ENCODE measurements at regions not wholly inside any gene's neighbourhood (a gene's known extent, or its start where the extent isn't known, plus 50 kb on each side); places are given as distances from the start of the nearest gene placed in this dataset.

- Histone ChIP-seq H3K27ac (ENCODE audit: low read length in 2 of 2) (no peak overlapping the region), H2AFZ (ENCODE audit: insufficient read depth, low read depth, low read length, poor library complexity, severe bottlenecking) (no peak overlapping the region), H3K27me3 (replicated peaks in 1 of 4; ENCODE audit: control extremely low read depth in 1 of 4, control insufficient read depth in 3 of 4, insufficient read depth in 4 of 4, low read length in 3 of 4) (no peaks in the 10 kb centered on the region), H4K20me1 (ENCODE audit: control insufficient read depth, insufficient read depth, low read length, poor library complexity, severe bottlenecking) (no peaks in the 10 kb centered on the region), H3K9me3 (ENCODE audit: control extremely low read depth in 1 of 3, control insufficient read depth in 2 of 3, insufficient read depth in 1 of 3, low read length in 2 of 3) (no peaks in the 10 kb centered on the region), H3K9ac (ENCODE audit: low read length) (no peak overlapping the region), H3K36me3 (replicated peaks in 1 of 2; ENCODE audit: control extremely low read depth in 1 of 2, control insufficient read depth in 1 of 2, extremely low read depth in 1 of 2, insufficient read depth in 2 of 2, low read length in 1 of 2) (no peaks in the 10 kb centered on the region), H3K79me2 (ENCODE audit: control insufficient read depth, insufficient read depth, low read length) (no peaks in the 10 kb centered on the region), H3K4me1 (ENCODE audit: control insufficient read depth in 2 of 2, insufficient read depth in 2 of 2, low read length in 2 of 2) (peaks cover 5 to 8% of the 10 kb centered on the region in 2 donors), H3K4me3 (ENCODE audit: control extremely low read depth in 1 of 5, extremely low read depth in 1 of 5, insufficient read depth in 1 of 5, low read depth in 2 of 5, low read length in 4 of 5) (no peak overlapping the region), H3K4me2 (replicated peaks; ENCODE audit: low read depth, low read length, poor library complexity, severe bottlenecking) (no peak overlapping the region)
- ChIA-PET POLR2A (no interaction called here), CTCF (interaction anchor here (1.2 kb wide), 2 partner anchors 9 to 196 kb away, joined by 3 read pairs; no protein-coding TSS in a partner anchor)
- Mint-ChIP-seq H3K27ac (no peak overlapping the region), H3K4me1 (peaks cover 30% of the 10 kb centered on the region), H3K27me3 (peaks cover 4% of the 10 kb centered on the region), H3K4me3 (no peak overlapping the region), H3K9me3 (ENCODE audit: insufficient read depth) (no peaks in the 10 kb centered on the region)
- WGBS (ENCODE audit: insufficient coverage) = no CpG with 5 or more reads among the region's 3 CpGs
- intact Hi-C loops (cut with micrococcal nuclease) = loop anchor here (10.0 kb wide), 1 partner anchor 174 kb away; the partner anchor contains the start of gene KLF7
- no peak for DNase-seq
- no peak for TF ChIP-seq EZH2 (IDR thresholded peaks at IDR 0.05; ENCODE audit: borderline replicate concordance, insufficient read depth, low read depth, low read length, poor library complexity, severe bottlenecking)
- TF ChIP-seq, protein P1, sequence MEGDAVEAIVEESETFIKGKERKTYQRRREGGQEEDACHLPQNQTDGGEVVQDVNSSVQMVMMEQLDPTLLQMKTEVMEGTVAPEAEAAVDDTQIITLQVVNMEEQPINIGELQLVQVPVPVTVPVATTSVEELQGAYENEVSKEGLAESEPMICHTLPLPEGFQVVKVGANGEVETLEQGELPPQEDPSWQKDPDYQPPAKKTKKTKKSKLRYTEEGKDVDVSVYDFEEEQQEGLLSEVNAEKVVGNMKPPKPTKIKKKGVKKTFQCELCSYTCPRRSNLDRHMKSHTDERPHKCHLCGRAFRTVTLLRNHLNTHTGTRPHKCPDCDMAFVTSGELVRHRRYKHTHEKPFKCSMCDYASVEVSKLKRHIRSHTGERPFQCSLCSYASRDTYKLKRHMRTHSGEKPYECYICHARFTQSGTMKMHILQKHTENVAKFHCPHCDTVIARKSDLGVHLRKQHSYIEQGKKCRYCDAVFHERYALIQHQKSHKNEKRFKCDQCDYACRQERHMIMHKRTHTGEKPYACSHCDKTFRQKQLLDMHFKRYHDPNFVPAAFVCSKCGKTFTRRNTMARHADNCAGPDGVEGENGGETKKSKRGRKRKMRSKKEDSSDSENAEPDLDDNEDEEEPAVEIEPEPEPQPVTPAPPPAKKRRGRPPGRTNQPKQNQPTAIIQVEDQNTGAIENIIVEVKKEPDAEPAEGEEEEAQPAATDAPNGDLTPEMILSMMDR (IDR thresholded peaks at IDR 0.05) = no peak
- no peak for ATAC-seq (ENCODE audit: low read depth)
Measured at GRCh38 chr2:207338610-207339009, 172.9 kb upstream of the KLF7 start.

GRCh38 chr2:207341112-207341750, 175.5 kb upstream of the KLF7 start:
- WGBS (ENCODE audit: insufficient coverage) = 98% methylated on average over 5 of the region's 9 CpGs
- Mint-ChIP-seq H3K9me3 (ENCODE audit: insufficient read depth) (no peaks in the 10 kb centered on the region), H3K4me3 (no peak overlapping the region), H3K27ac (no peak overlapping the region), H3K27me3 (peaks cover 4% of the 10 kb centered on the region), H3K4me1 (peaks cover 11% of the 10 kb centered on the region)
- Histone ChIP-seq H4K20me1 (ENCODE audit: control insufficient read depth, insufficient read depth, low read length, poor library complexity, severe bottlenecking) (no peaks in the 10 kb centered on the region), H3K4me2 (replicated peaks; ENCODE audit: low read depth, low read length, poor library complexity, severe bottlenecking) (no peak overlapping the region), H3K4me1 (ENCODE audit: control insufficient read depth in 2 of 2, insufficient read depth in 2 of 2, low read length in 2 of 2) (peaks cover 0 to 5% of the 10 kb centered on the region in 2 donors), H3K9me3 (ENCODE audit: control extremely low read depth in 1 of 3, control insufficient read depth in 2 of 3, insufficient read depth in 1 of 3, low read length in 2 of 3) (no peaks in the 10 kb centered on the region), H3K36me3 (replicated peaks in 1 of 2; ENCODE audit: control extremely low read depth in 1 of 2, control insufficient read depth in 1 of 2, extremely low read depth in 1 of 2, insufficient read depth in 2 of 2, low read length in 1 of 2) (no peaks in the 10 kb centered on the region), H3K4me3 (ENCODE audit: control extremely low read depth in 1 of 5, extremely low read depth in 1 of 5, insufficient read depth in 1 of 5, low read depth in 2 of 5, low read length in 4 of 5) (no peak overlapping the region), H2AFZ (ENCODE audit: insufficient read depth, low read depth, low read length, poor library complexity, severe bottlenecking) (no peak overlapping the region), H3K79me2 (ENCODE audit: control insufficient read depth, insufficient read depth, low read length) (no peaks in the 10 kb centered on the region), H3K9ac (ENCODE audit: low read length) (no peak overlapping the region), H3K27ac (ENCODE audit: low read length in 2 of 2) (no peak overlapping the region), H3K27me3 (replicated peaks in 1 of 4; ENCODE audit: control extremely low read depth in 1 of 4, control insufficient read depth in 3 of 4, insufficient read depth in 4 of 4, low read length in 3 of 4) (no peaks in the 10 kb centered on the region)
- ATAC-seq (ENCODE audit: low read depth) (no peak), DNase-seq (no peak)
- ChIA-PET CTCF (no interaction called here), POLR2A (no interaction called here)
- TF ChIP-seq EZH2 (IDR thresholded peaks at IDR 0.05; ENCODE audit: borderline replicate concordance, insufficient read depth, low read depth, low read length, poor library complexity, severe bottlenecking) = no peak
- TF ChIP-seq, protein P1 (IDR thresholded peaks at IDR 0.05) = no peak
- intact Hi-C loops (cut with micrococcal nuclease) = no loop called here

All from B cell (primary cell).